ENCODE measurements at regions not wholly inside any gene's neighbourhood (a gene's known extent, or its start where the extent isn't known, plus 50 kb on each side); places are given as distances from the start of the nearest gene placed in this dataset.
A peak's percentile ranks its signal among the peaks of the same experiment; 100 is the strongest.

DNA sequence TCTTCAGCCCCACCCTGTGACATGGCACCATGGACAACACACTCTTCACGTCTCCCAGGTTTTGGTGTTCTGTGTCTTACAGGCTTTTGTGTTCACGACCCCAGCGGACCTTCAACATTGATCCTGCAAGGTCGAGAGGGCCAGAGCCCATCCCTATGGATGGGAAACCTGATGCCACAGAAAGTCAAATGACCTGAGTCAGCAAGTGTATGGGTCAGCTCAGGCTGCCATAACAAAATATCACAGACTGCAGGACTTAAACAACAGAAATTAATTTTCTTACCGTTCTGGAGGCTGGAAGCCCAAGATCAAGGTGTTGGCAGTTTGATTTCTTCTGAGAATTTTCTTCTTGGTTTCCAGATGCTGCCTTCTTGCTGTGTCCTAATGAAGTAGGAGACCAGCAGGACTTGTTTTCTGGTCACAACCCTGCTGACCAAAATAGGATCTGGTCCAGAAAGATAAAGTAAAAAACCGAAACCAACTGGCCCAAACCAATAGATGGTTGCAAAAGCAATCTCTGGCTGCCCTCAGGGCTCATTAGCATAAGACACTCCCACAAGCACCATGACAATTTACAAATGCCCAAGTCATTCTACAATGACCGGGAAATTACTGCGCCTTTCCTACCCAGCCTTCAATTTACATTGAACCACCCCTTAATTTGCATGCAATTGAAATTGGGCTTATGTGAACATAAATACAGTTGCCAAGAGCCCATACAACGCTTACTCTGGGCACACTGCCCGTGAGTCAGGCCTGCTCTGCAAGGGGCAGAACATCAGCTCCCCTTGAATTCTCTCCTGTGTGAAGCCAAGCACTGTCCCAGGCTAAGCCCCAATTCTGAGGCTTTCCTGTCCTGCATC, 82.9 kb upstream of the SLC22A11 start (continued):
- TF ChIP-seq, protein P1, sequence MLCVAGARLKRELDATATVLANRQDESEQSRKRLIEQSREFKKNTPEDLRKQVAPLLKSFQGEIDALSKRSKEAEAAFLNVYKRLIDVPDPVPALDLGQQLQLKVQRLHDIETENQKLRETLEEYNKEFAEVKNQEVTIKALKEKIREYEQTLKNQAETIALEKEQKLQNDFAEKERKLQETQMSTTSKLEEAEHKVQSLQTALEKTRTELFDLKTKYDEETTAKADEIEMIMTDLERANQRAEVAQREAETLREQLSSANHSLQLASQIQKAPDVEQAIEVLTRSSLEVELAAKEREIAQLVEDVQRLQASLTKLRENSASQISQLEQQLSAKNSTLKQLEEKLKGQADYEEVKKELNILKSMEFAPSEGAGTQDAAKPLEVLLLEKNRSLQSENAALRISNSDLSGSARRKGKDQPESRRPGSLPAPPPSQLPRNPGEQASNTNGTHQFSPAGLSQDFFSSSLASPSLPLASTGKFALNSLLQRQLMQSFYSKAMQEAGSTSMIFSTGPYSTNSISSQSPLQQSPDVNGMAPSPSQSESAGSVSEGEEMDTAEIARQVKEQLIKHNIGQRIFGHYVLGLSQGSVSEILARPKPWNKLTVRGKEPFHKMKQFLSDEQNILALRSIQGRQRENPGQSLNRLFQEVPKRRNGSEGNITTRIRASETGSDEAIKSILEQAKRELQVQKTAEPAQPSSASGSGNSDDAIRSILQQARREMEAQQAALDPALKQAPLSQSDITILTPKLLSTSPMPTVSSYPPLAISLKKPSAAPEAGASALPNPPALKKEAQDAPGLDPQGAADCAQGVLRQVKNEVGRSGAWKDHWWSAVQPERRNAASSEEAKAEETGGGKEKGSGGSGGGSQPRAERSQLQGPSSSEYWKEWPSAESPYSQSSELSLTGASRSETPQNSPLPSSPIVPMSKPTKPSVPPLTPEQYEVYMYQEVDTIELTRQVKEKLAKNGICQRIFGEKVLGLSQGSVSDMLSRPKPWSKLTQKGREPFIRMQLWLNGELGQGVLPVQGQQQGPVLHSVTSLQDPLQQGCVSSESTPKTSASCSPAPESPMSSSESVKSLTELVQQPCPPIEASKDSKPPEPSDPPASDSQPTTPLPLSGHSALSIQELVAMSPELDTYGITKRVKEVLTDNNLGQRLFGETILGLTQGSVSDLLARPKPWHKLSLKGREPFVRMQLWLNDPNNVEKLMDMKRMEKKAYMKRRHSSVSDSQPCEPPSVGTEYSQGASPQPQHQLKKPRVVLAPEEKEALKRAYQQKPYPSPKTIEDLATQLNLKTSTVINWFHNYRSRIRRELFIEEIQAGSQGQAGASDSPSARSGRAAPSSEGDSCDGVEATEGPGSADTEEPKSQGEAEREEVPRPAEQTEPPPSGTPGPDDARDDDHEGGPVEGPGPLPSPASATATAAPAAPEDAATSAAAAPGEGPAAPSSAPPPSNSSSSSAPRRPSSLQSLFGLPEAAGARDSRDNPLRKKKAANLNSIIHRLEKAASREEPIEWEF (CRISPR knock-in tag; IDR thresholded peaks at IDR 0.05), result no peak
- TF ChIP-seq RBM14 (IDR thresholded peaks at IDR 0.05; ENCODE audit: borderline replicate concordance, insufficient read depth, low read depth, low read length) (no peak), ZNF57 (CRISPR knock-in tag; IDR thresholded peaks at IDR 0.05) (no peak), DPF2 (IDR thresholded peaks at IDR 0.05) (peak; percentile 57; the same call in 1 of the 2 replicates), ETV5 (CRISPR knock-in tag; IDR thresholded peaks at IDR 0.05; ENCODE audit: low read depth) (no peak), PPARD (CRISPR knock-in tag; IDR thresholded peaks at IDR 0.05) (no peak), ARID1B (IDR thresholded peaks at IDR 0.05) (peak; percentile 86), ATF7 (IDR thresholded peaks at IDR 0.05) (0 out of 2 replicates have a peak, but pooled peaks have one; percentile 16), TCF3 (CRISPR knock-in tag; IDR thresholded peaks at IDR 0.05) (peak; percentile 88), STAG1 (CRISPR knock-in tag; IDR thresholded peaks at IDR 0.05; ENCODE audit: borderline replicate concordance) (no peak)
- TF ChIP-seq, protein P2, sequence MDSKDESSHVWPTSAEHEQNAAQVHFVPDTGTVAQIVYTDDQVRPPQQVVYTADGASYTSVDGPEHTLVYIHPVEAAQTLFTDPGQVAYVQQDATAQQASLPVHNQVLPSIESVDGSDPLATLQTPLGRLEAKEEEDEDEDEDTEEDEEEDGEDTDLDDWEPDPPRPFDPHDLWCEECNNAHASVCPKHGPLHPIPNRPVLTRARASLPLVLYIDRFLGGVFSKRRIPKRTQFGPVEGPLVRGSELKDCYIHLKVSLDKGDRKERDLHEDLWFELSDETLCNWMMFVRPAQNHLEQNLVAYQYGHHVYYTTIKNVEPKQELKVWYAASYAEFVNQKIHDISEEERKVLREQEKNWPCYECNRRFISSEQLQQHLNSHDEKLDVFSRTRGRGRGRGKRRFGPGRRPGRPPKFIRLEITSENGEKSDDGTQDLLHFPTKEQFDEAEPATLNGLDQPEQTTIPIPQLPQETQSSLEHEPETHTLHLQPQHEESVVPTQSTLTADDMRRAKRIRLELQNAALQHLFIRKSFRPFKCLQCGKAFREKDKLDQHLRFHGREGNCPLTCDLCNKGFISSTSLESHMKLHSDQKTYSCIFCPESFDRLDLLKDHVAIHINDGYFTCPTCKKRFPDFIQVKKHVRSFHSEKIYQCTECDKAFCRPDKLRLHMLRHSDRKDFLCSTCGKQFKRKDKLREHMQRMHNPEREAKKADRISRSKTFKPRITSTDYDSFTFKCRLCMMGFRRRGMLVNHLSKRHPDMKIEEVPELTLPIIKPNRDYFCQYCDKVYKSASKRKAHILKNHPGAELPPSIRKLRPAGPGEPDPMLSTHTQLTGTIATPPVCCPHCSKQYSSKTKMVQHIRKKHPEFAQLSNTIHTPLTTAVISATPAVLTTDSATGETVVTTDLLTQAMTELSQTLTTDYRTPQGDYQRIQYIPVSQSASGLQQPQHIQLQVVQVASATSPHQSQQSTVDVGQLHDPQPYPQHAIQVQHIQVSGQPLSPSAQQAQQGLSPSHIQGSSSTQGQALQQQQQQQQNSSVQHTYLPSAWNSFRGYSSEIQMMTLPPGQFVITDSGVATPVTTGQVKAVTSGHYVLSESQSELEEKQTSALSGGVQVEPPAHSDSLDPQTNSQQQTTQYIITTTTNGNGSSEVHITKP (IDR thresholded peaks at IDR 0.05; ENCODE audit: partially characterized antibody), result peak; percentile 40

Data from K562 (cell line).